Breast epithelium (tissue), 3 donors: ENCODE measurements at regions not wholly inside any gene's neighbourhood (a gene's known extent, or its start where the extent isn't known, plus 50 kb on each side); places are given as distances from the start of the nearest gene placed in this dataset.

Source experiments
- CTCF ChIP-seq, 3 donors: fragments of 450-650 bp; IDR thresholded peaks; one replicate each; pipeline ENCODE4 v1.5.1; 2016 to 2017; ENCODE audit warnings: antibody characterized with exemption in 3 of 3, mild to moderate bottlenecking in 3 of 3, moderate library complexity in 3 of 3
- POLR2A ChIP-seq: fragments of 450-650 bp; IDR thresholded peaks from one replicate; pipeline ENCODE4 v1.6.1; 2016; ENCODE audit warnings: antibody characterized with exemption, mild to moderate bottlenecking, moderate library complexity
- POLR2AphosphoS5 ChIP-seq, 3 donors: sonication (generic); formaldehyde crosslinking; IDR thresholded peaks; one replicate each; pipeline ENCODE4 v1.6.1; 2017; ENCODE audit warnings: antibody characterized with exemption in 3 of 3

DNA sequence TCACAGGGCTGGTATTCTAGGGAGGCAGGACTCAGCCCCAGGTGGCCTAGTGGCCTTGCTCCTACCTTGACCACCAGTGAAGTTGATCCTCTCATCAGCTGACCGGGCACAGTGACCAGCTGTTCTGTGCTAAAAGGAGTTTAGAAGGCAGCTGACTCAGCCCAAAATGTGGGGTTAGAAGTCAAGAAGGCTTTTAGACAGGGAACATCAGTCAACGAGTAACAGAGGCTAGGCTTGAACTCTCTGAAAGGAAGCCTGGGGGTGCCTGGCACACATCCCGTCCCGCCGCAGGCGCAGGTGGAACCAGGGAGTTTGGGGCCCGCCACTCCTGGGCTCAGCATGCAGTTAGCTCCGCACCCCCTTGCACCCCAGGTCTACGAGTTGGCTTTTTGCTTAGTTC is 114.9 kb upstream of the SLC45A1 start:
- no peak for TF ChIP-seq POLR2AphosphoS5 (IDR thresholded peaks at IDR 0.05)
- TF ChIP-seq CTCF (IDR thresholded peaks at IDR 0.05): no peak
- no peak for TF ChIP-seq POLR2A
